HCT116 (cell line): ENCODE measurements at regions not wholly inside any gene's neighbourhood (a gene's known extent, or its start where the extent isn't known, plus 50 kb on each side); places are given as distances from the start of the nearest gene placed in this dataset.

ENCODE experiments used
- ATAC-seq: fragments of 200-7000 bp; cut with Tn5 transposase; 2 replicates; pipeline ENCODE4 v1.9.1; 2020; ENCODE audit warnings: mild to moderate bottlenecking, moderate library complexity
- BruUV-seq: library from RNA; stranded (reverse); fragments of 400-500 nt; replicated peaks from 2 replicates; lab custom pipeline; 2021; lab: Mats Ljungman, UMichigan
- CTCF ChIA-PET: fragments of 300-600 bp; sonication (Branson Sonifier 250); formaldehyde crosslinking; loops from one replicate; lab custom pipeline; 2021; ENCODE audit warnings: antibody characterized with exemption; lab: Charles Lee
- POLR2A ChIA-PET: fragments of 300-600, 350-600 bp; sonication (Branson Sonifier 250); formaldehyde crosslinking; loops from one replicate; lab custom pipeline; 2021; ENCODE audit warnings: antibody characterized with exemption; lab: Charles Lee
- RAD21 ChIA-PET, 2 experiments: fragments of 300-600 bp; sonication (Branson Sonifier 250); formaldehyde crosslinking; loops; one replicate each; lab custom pipeline; 2023; ENCODE audit warnings: low total read pairs in 2 of 2; ENCODE audit not compliant: uncharacterized antibody in 2 of 2, unreplicated experiment in 2 of 2, low non-redundant PET in 1 of 2; lab: Charles Lee
- DNase-seq: peaks from one replicate; pipeline ENCODE4 v3.0.0-alpha.2; 2010; ENCODE audit warnings: low read depth, low spot score
- H2AFZ ChIP-seq: fragments of 200-600 bp; shearing (Covaris generic), sonication (generic); 2 replicates; pipeline ENCODE4 v1.6.1; 2017; ENCODE audit warnings: low read depth, mixed run types, mixed read lengths, antibody characterized with exemption, low read length; ENCODE audit not compliant: poor library complexity, severe bottlenecking
- H3K27ac ChIP-seq: 2 replicates; pipeline ENCODE4 v1.5.1; 2012; ENCODE audit warnings: low read depth, low read length
- H3K27me3 ChIP-seq: fragments of 200-600 bp; sonication (generic); 2 replicates; pipeline ENCODE4 v1.6.1; 2016; ENCODE audit warnings: mixed run types, low read length, mixed read lengths; ENCODE audit not compliant: insufficient read depth
- H3K36me3 ChIP-seq, 2 experiments: fragments of 200-500 bp in 1 of 2; fragments of 200-600 bp in 1 of 2; sonication (Bioruptor generic) in 1 of 2; sonication (generic) in 1 of 2; 2 replicates each; pipeline versions ENCODE4 v1.5.1 to v1.6.1; 2014 to 2016; ENCODE audit warnings: low read length in 2 of 2, inconsistent platforms in 1 of 2, mixed read lengths in 1 of 2, mixed run types in 1 of 2; ENCODE audit not compliant: insufficient read depth in 2 of 2, control insufficient read depth in 1 of 2
- H3K4me1 ChIP-seq, 2 experiments: fragments of 200-600 bp in 1 of 2; sonication (generic) in 1 of 2; 2 replicates each; pipeline versions ENCODE4 v1.5.1 to v1.6.1; 2012 to 2017; ENCODE audit warnings: low read length in 2 of 2, inconsistent platforms in 1 of 2, mild to moderate bottlenecking in 1 of 2, mixed read lengths in 1 of 2, mixed run types in 1 of 2, moderate library complexity in 1 of 2; ENCODE audit not compliant: insufficient read depth in 2 of 2, control insufficient read depth in 1 of 2
- H3K4me2 ChIP-seq: fragments of 200-600 bp; sonication (generic); 2 replicates; pipeline ENCODE4 v1.6.1; 2017; ENCODE audit warnings: mixed run types, low read length, mixed read lengths
- H3K4me3 ChIP-seq, 2 experiments: fragments of 200-600 bp in 1 of 2; sonication (generic) in 1 of 2; replicated peaks in 1 of 2; 2 replicates each; pipeline ENCODE4 v1.5.1; 2011 to 2016; ENCODE audit warnings: low read length in 2 of 2, control low read depth in 1 of 2, low read depth in 1 of 2, mild to moderate bottlenecking in 1 of 2, mixed read lengths in 1 of 2, mixed run types in 1 of 2
- H3K79me2 ChIP-seq: fragments of 200-600 bp; sonication (generic); 2 replicates; pipeline ENCODE4 v1.6.1; 2017; ENCODE audit warnings: mild to moderate bottlenecking, mixed run types, low read length, moderate library complexity, mixed read lengths; ENCODE audit not compliant: insufficient read depth
- H3K9ac ChIP-seq: fragments of 200-600 bp; sonication (generic); 2 replicates; pipeline ENCODE4 v1.6.1; 2016; ENCODE audit warnings: low read length, mixed read lengths
- H3K9me2 ChIP-seq: fragments of 200-600 bp; sonication (generic), shearing (Covaris generic); 2 replicates; pipeline ENCODE4 v1.6.1; 2017; ENCODE audit warnings: mixed run types, mild to moderate bottlenecking, moderate library complexity; ENCODE audit not compliant: insufficient read depth
- H3K9me3 ChIP-seq, 2 experiments: fragments of 200-500 bp in 1 of 2; fragments of 200-600 bp in 1 of 2; sonication (Bioruptor generic) in 1 of 2; sonication (generic) in 1 of 2; 2 replicates each; pipeline ENCODE4 v1.6.1; 2014 to 2017; ENCODE audit warnings: low read length in 2 of 2, mixed read lengths in 2 of 2, inconsistent platforms in 1 of 2, low read depth in 1 of 2, mild to moderate bottlenecking in 1 of 2, mixed run types in 1 of 2, moderate library complexity in 1 of 2; ENCODE audit not compliant: control insufficient read depth in 1 of 2, insufficient read depth in 1 of 2
- H4K20me1 ChIP-seq: fragments of 200-600 bp; sonication (generic), shearing (Covaris generic); 2 replicates; pipeline ENCODE4 v1.6.1; 2017; ENCODE audit warnings: mixed run types, mild to moderate bottlenecking, moderate library complexity; ENCODE audit not compliant: insufficient read depth
- RAD21 ChIP-seq: IDR thresholded peaks from 2 replicates; pipeline ENCODE4 v1.6.1; 2012; ENCODE audit warnings: low read depth, mild to moderate bottlenecking
- REST ChIP-seq: IDR thresholded peaks from 2 replicates; pipeline ENCODE4 v1.6.1; 2012; ENCODE audit warnings: low read depth
- SP1 ChIP-seq: IDR thresholded peaks from 2 replicates; pipeline ENCODE4 v1.6.1; 2012; ENCODE audit warnings: low read depth
- SRF ChIP-seq: IDR thresholded peaks from 2 replicates; pipeline ENCODE4 v1.6.1; 2012; ENCODE audit warnings: low read depth
- intact Hi-C: fragments of 100-400 bp; cut with micrococcal nuclease; formaldehyde crosslinking; loops from 2 replicates; pipeline ENCODE4 v1.10.0; 2022
- TF ChIP-seq, protein P1 (sequence below), 3 experiments: fragments of 200-600 bp in 1 of 3; sonication (generic) in 1 of 3; IDR thresholded peaks in 2 of 3; conservative IDR thresholded peaks in 1 of 3; 2 replicates each; pipeline ENCODE4 v1.5.1; 2012 to 2017; ENCODE audit warnings: low read depth in 2 of 3, low read length in 2 of 3, antibody characterized with exemption in 1 of 3, borderline replicate concordance in 1 of 3, control low read depth in 1 of 3, mild to moderate bottlenecking in 1 of 3, mixed read lengths in 1 of 3, mixed run types in 1 of 3, moderate library complexity in 1 of 3; ENCODE audit not compliant: insufficient read depth in 1 of 3

- CTCF ChIA-PET, result no interaction called here
- Histone ChIP-seq H3K4me3 (no peak overlapping the region), H3K27ac (peak overlapping the region; percentile 94), H4K20me1 (no peaks in the 10 kb centered on the region), H3K9me3 (no peaks in the 10 kb centered on the region), H3K36me3 (peaks cover 3 to 12% of the 10 kb centered on the region in 2 experiments; a peak in 2 of 4 replicates), H3K4me2 (no peak overlapping the region; the same call in 1 of the 2 replicates), H3K4me1 (peaks cover 21 to 73% of the 10 kb centered on the region in 2 experiments), H2AFZ (no peak overlapping the region), H3K79me2 (peaks cover 30% of the 10 kb centered on the region), H3K27me3 (no peaks in the 10 kb centered on the region), H3K9me2 (no peaks in the 10 kb centered on the region), H3K9ac (peak overlapping the region; percentile 19; the same call in 1 of the 2 replicates)
- TF ChIP-seq SRF (no peak), SP1 (no peak), REST (no peak), RAD21 (no peak)
- TF ChIP-seq, protein P1, sequence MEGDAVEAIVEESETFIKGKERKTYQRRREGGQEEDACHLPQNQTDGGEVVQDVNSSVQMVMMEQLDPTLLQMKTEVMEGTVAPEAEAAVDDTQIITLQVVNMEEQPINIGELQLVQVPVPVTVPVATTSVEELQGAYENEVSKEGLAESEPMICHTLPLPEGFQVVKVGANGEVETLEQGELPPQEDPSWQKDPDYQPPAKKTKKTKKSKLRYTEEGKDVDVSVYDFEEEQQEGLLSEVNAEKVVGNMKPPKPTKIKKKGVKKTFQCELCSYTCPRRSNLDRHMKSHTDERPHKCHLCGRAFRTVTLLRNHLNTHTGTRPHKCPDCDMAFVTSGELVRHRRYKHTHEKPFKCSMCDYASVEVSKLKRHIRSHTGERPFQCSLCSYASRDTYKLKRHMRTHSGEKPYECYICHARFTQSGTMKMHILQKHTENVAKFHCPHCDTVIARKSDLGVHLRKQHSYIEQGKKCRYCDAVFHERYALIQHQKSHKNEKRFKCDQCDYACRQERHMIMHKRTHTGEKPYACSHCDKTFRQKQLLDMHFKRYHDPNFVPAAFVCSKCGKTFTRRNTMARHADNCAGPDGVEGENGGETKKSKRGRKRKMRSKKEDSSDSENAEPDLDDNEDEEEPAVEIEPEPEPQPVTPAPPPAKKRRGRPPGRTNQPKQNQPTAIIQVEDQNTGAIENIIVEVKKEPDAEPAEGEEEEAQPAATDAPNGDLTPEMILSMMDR (IDR thresholded peaks at IDR 0.05 in 2 of 3, conservative IDR thresholded peaks at IDR 0.05 in 1 of 3; ENCODE audit: borderline replicate concordance in 1 of 3, insufficient read depth in 1 of 3, low read depth in 2 of 3, low read length in 2 of 3), result no peak
- intact Hi-C loops, result loop anchor here (2.0 kb wide), 2 partner anchors 33 to 229 kb away; no protein-coding TSS in a partner anchor
- no TSS peak for BruUV-seq
- DNase-seq (no peak), ATAC-seq (peak; percentile 8; the same call in 1 of the 2 replicates)
- POLR2A ChIA-PET, result interaction anchor here (1.2 to 1.5 kb wide), 2 partner anchors 26 to 29 kb away, joined by 4 read pairs; no protein-coding TSS in a partner anchor
- RAD21 ChIA-PET, result no interaction called here
Measured at GRCh38 chrX:45743906-45744625, 543.4 kb upstream of the DIPK2B start.
